ENCODE measurements at regions not wholly inside any gene's neighbourhood (a gene's known extent, or its start where the extent isn't known, plus 50 kb on each side); places are given as distances from the start of the nearest gene placed in this dataset.

- Mint-ChIP-seq H3K36me3 (ENCODE audit: low read depth) (no peaks in the 10 kb centered on the region), H3K27ac (ENCODE audit: unreplicated experiment) (no peak overlapping the region), H3K9me3 (no peaks in the 10 kb centered on the region), H3K27me3 (ENCODE audit: low read depth) (peaks cover 3% of the 10 kb centered on the region), H3K4me3 (no peak overlapping the region), H3K4me1 (peaks cover 29% of the 10 kb centered on the region)
- TF ChIP-seq CTCF (conservative IDR thresholded peaks at IDR 0.05): no peak
- DNase-seq (ENCODE audit: low read depth, low spot score): no peak
These were observed 60.3 kb upstream of the RNU6ATAC start for GRCh38 chr9:134224567-134225093.

DNA sequence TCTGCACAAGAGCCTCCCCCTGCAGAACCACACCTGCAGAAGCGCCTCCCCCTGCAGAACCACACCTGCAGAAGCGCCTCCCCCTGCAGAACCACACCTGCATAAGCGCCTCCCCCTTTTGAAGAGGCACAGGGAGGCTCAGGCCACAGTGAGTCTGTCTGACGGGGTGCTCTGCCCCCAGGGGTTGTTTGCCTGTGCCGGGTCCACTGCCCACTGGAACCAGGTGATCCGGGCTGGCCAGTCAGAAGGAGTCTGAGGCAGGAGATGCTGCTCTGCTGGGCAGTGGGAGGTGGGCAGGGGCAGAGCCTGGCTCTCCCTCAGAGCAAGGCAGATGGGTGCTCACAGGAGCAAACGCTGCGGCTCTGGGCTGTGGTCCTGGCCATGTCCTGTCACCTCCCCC lies 60.8 kb upstream of the RNU6ATAC start:
- no peak for DNase-seq (ENCODE audit: low read depth, low spot score)
- no peak overlapping the region for H3K4me3 Mint-ChIP-seq
- H3K27me3 Mint-ChIP-seq (ENCODE audit: low read depth): peaks cover 3% of the 10 kb centered on the region
- TF ChIP-seq CTCF (conservative IDR thresholded peaks at IDR 0.05): no peak
- H3K9me3 Mint-ChIP-seq: no peaks in the 10 kb centered on the region
- no peaks in the 10 kb centered on the region for H3K36me3 Mint-ChIP-seq (ENCODE audit: low read depth)
- H3K4me1 Mint-ChIP-seq: peaks cover 29% of the 10 kb centered on the region
- H3K27ac Mint-ChIP-seq (ENCODE audit: unreplicated experiment): no peak overlapping the region

DNA sequence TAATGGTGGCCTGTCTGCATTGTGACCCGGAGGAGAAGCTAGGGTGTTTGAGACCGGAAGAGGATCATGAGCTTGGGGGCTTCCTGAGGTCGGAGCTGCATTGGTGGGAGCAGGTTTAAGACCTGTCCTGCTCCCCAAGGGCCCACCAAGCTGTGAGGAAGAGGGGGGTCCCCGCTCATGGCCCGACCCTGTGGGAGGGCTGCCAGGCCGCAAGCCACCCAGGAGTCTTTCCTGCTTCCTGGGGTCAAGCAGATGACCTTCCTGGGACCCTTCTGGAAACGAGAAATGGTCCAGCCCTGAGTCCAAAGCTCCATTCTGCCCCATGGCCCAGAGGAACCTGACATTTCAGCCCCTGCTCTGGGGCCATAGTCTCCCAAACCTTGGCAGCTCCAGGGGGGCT lies 61.5 kb upstream of the RNU6ATAC start:
- no peak for DNase-seq (ENCODE audit: low read depth, low spot score)
- Mint-ChIP-seq H3K9me3 (no peaks in the 10 kb centered on the region), H3K27me3 (ENCODE audit: low read depth) (peaks cover 3% of the 10 kb centered on the region), H3K27ac (ENCODE audit: unreplicated experiment) (peak overlapping the region; percentile 3), H3K4me1 (peaks cover 29% of the 10 kb centered on the region), H3K4me3 (no peak overlapping the region), H3K36me3 (ENCODE audit: low read depth) (no peaks in the 10 kb centered on the region)
- no peak for TF ChIP-seq CTCF (conservative IDR thresholded peaks at IDR 0.05)

DNA sequence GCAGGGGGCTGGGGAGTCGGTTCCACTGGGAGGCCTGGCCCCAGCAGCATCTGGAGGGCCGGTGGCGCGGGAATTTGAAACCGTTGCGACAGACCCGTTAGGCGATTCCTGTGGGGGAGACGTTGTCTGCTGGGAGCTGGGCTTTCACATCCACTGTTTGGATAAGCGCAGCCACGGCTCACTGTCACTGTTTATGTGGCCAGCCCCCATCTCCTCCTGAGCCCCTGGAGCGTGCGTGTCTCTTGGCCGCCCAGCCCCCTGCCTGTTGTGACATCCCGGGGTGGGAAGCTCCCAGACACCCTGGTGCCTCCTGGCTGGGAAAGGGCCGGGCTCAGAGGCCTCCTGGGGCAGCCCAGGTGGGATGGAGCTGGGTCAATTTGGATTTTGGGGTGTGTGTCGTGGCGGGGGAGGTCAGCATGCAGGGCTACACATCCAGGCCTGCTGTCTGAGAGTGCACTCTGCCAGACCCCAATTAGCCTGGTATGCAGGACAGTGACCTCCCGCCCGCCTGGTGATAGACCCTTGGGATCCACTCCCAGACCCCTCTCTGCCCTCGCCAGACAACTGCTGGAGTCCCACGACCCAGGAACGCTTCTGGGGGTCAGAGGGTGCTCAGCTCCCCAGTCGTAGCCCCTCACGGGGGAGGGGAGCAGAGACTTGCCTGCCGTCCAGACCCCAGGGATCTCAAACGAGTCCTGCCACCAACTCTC lies 62.0 kb upstream of the RNU6ATAC start:
- no peak for DNase-seq (ENCODE audit: low read depth, low spot score)
- TF ChIP-seq CTCF (conservative IDR thresholded peaks at IDR 0.05): no peak
- Mint-ChIP-seq H3K27ac (ENCODE audit: unreplicated experiment) (no peak overlapping the region), H3K4me3 (no peak overlapping the region), H3K36me3 (ENCODE audit: low read depth) (no peaks in the 10 kb centered on the region), H3K9me3 (no peaks in the 10 kb centered on the region), H3K27me3 (ENCODE audit: low read depth) (peaks cover 3% of the 10 kb centered on the region), H3K4me1 (peaks cover 29% of the 10 kb centered on the region)

DNA sequence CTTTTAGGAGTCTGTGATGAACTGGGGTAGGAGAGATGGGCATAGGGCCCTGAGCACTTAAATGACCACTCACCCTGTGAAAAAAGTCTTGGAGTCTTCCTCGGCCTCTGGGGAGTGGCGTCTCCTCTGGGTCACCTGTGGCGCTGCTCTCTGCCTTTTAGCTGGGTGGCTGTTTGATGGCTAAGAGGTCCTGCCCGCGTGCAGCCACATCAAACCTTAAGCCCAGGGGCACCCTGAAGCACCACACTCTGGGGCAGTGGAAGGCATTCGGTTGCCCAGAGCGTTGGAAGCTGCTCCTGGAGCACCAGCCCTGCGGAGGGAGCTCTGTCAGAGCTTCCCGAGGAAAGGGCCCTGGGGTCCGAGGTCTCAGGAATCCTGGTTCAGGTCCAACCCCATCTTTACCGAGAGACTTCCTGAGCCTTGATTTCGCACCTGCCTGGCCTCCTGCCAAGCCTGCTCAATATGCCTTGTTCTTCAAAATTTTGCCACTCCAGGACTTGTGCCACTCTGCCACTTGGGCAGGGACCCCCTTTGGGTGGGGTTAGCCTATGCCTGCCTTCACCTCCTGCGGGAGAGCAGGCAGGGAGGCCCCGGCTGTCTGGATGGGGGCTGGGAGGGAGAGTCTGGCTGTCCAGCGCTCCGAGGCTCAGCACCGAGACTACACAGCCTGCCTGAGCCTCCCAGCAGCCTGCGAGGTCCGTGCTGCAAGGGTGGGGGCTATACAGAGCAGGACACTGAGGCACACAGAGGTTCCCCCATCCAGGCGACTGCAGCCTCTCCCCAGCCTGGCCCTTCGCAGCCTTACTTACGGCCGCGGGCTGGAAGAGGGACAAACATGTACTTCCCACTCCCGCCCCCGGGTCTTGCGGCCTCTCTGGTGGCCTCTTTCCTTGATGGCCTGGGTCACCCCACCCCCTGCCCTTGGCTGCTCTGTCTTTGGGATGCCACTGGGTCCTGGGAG lies 63.4 kb upstream of the RNU6ATAC start:
- Mint-ChIP-seq H3K9me3 (no peaks in the 10 kb centered on the region), H3K4me1 (peaks cover 28% of the 10 kb centered on the region), H3K27me3 (ENCODE audit: low read depth) (peaks cover 3% of the 10 kb centered on the region), H3K4me3 (no peak overlapping the region), H3K27ac (ENCODE audit: unreplicated experiment) (no peak overlapping the region), H3K36me3 (ENCODE audit: low read depth) (no peaks in the 10 kb centered on the region)
- DNase-seq (ENCODE audit: low read depth, low spot score): no peak
- no peak for TF ChIP-seq CTCF (conservative IDR thresholded peaks at IDR 0.05)

All from neural crest cell (in vitro differentiated cells).